ENCODE measurements at regions not wholly inside any gene's neighbourhood (a gene's known extent, or its start where the extent isn't known, plus 50 kb on each side); places are given as distances from the start of the nearest gene placed in this dataset.

- TF ChIP-seq EZH2phosphoT487 (IDR thresholded peaks at IDR 0.05) (no peak), CTCF (IDR thresholded peaks at IDR 0.05) (no peak), EZH2 (IDR thresholded peaks at IDR 0.05) (no peak)
Measured at GRCh38 chr13:111414341-111414740, 93.9 kb downstream of the TEX29 start.
